CD4-positive, CD25-positive, alpha-beta regulatory T cell (primary cell): ENCODE measurements at regions not wholly inside any gene's neighbourhood (a gene's known extent, or its start where the extent isn't known, plus 50 kb on each side); places are given as distances from the start of the nearest gene placed in this dataset.

Source experiments
- ATAC-seq, 2 donors: fragments of 150-1000 bp; cut with Tn5 transposase; one replicate each; pipeline ENCODE4 v1.10.0; 2021; ENCODE audit warnings: low read depth in 2 of 2, moderate number of reproducible peaks in 2 of 2, moderate library complexity in 1 of 2
- DNase-seq, 3 donors: peaks; one replicate each; pipeline versions ENCODE4 v3.0.0 to v3.0.0-alpha.2; 2012 to 2022; ENCODE audit warnings: mixed read lengths in 1 of 3
- H3K27ac ChIP-seq: one replicate; pipeline ENCODE4 v1.7.0; 2013; ENCODE audit warnings: mild to moderate bottlenecking, low read length; ENCODE audit not compliant: insufficient read depth, poor library complexity, severe bottlenecking
- H3K27me3 ChIP-seq: one replicate; pipeline ENCODE4 v1.7.0; 2013; ENCODE audit warnings: low read length; ENCODE audit not compliant: control insufficient read depth, insufficient read depth
- H3K36me3 ChIP-seq: one replicate; pipeline ENCODE4 v1.7.0; 2013; ENCODE audit warnings: mild to moderate bottlenecking, low read length, moderate library complexity; ENCODE audit not compliant: control insufficient read depth, insufficient read depth
- H3K4me1 ChIP-seq: 2 replicates; pipeline ENCODE4 v1.7.0; 2013; ENCODE audit warnings: mild to moderate bottlenecking, low read length; ENCODE audit not compliant: insufficient read depth, control insufficient read depth, poor library complexity, severe bottlenecking
- H3K4me3 ChIP-seq: one replicate; pipeline ENCODE4 v1.7.0; 2013; ENCODE audit warnings: low read depth, mild to moderate bottlenecking, low read length, moderate library complexity
- H3K9me3 ChIP-seq, 2 experiments: 1 replicate in 1 of 2; 2 replicates in 1 of 2; pipeline ENCODE4 v1.7.0; 2013; ENCODE audit warnings: low read length in 2 of 2, mild to moderate bottlenecking in 1 of 2, moderate library complexity in 1 of 2; ENCODE audit not compliant: control insufficient read depth in 2 of 2
- H3K27ac Mint-ChIP-seq, 3 donors: one replicate each; pipeline ENCODE4 v1.8.0; 2020 to 2022; ENCODE audit warnings: mild to moderate bottlenecking in 3 of 3, mixed read lengths in 3 of 3, moderate library complexity in 2 of 3
- H3K27me3 Mint-ChIP-seq: one replicate; pipeline ENCODE4 v1.8.0; 2022; ENCODE audit warnings: mild to moderate bottlenecking, mixed read lengths
- H3K36me3 Mint-ChIP-seq: one replicate; pipeline ENCODE4 v1.8.0; 2020; ENCODE audit warnings: mixed read lengths
- H3K4me1 Mint-ChIP-seq, 4 donors: one replicate each; pipeline ENCODE4 v1.8.0; 2020 to 2022; ENCODE audit warnings: mixed read lengths in 4 of 4, mild to moderate bottlenecking in 1 of 4
- H3K4me3 Mint-ChIP-seq, 4 donors: one replicate each; pipeline ENCODE4 v1.8.0; 2020 to 2022; ENCODE audit warnings: mild to moderate bottlenecking in 4 of 4, mixed read lengths in 4 of 4, moderate library complexity in 3 of 4
- H3K9me3 Mint-ChIP-seq, 7 donors: one replicate each; pipeline ENCODE4 v1.8.0; 2020 to 2022; ENCODE audit warnings: mixed read lengths in 7 of 7, mild to moderate bottlenecking in 3 of 7, moderate library complexity in 2 of 7

- Histone ChIP-seq H3K9me3 (peaks cover 0 to 3% of the 10 kb centered on the region in 2 experiments), H3K36me3 (no peaks in the 10 kb centered on the region), H3K27ac (no peak overlapping the region), H3K4me3 (no peak overlapping the region), H3K27me3 (no peaks in the 10 kb centered on the region), H3K4me1 (no peaks in the 10 kb centered on the region)
- no peak overlapping the region for H3K4me3 Mint-ChIP-seq
- H3K4me1 Mint-ChIP-seq = no peaks in the 10 kb centered on the region
- no peak overlapping the region for H3K27ac Mint-ChIP-seq
- peaks cover 0 to 7% (median 4%) of the 10 kb centered on the region in 7 donors for H3K9me3 Mint-ChIP-seq
- peaks cover 19% of the 10 kb centered on the region for H3K27me3 Mint-ChIP-seq
- DNase-seq (no peak), ATAC-seq (no peak)
- no peaks in the 10 kb centered on the region for H3K36me3 Mint-ChIP-seq
These were observed 229.1 kb downstream of the S1PR1 start for GRCh38 chr1:101465941-101466340.

- H3K27me3 Mint-ChIP-seq = peaks cover 17% of the 10 kb centered on the region
- no peak overlapping the region for H3K27ac ChIP-seq
- no peaks in the 10 kb centered on the region for H3K36me3 ChIP-seq
- H3K27me3 ChIP-seq = peaks cover 9% of the 10 kb centered on the region
- no peak overlapping the region for H3K4me3 Mint-ChIP-seq
- H3K4me1 ChIP-seq = no peaks in the 10 kb centered on the region
- H3K9me3 ChIP-seq = peaks cover 11 to 15% of the 10 kb centered on the region in 2 experiments
- H3K27ac Mint-ChIP-seq = no peak overlapping the region
- ATAC-seq (no peak), DNase-seq (peak in 1 of 3 donors; percentile 42)
- no peaks in the 10 kb centered on the region for H3K36me3 Mint-ChIP-seq
- H3K4me1 Mint-ChIP-seq = peaks cover 0 to 4% (median 0%) of the 10 kb centered on the region in 4 donors
- peaks cover 4 to 23% (median 11%) of the 10 kb centered on the region in 7 donors for H3K9me3 Mint-ChIP-seq
- no peak overlapping the region for H3K4me3 ChIP-seq
These were observed 237.3 kb downstream of the S1PR1 start for GRCh38 chr1:101474039-101474665.

- H3K27ac Mint-ChIP-seq = no peak overlapping the region
- peaks cover 1 to 15% (median 8%) of the 10 kb centered on the region in 7 donors for H3K9me3 Mint-ChIP-seq
- H3K36me3 Mint-ChIP-seq = no peaks in the 10 kb centered on the region
- Histone ChIP-seq H3K9me3 (peaks cover 11 to 12% of the 10 kb centered on the region in 2 experiments), H3K4me1 (no peaks in the 10 kb centered on the region), H3K27ac (no peak overlapping the region), H3K4me3 (no peak overlapping the region), H3K27me3 (peaks cover 9% of the 10 kb centered on the region), H3K36me3 (no peaks in the 10 kb centered on the region)
- no peak overlapping the region for H3K4me3 Mint-ChIP-seq
- DNase-seq = no peak
- peaks cover 0 to 1% (median 0%) of the 10 kb centered on the region in 4 donors for H3K4me1 Mint-ChIP-seq
- ATAC-seq = no peak
- H3K27me3 Mint-ChIP-seq = peaks cover 27% of the 10 kb centered on the region
These were observed 239.7 kb downstream of the S1PR1 start for GRCh38 chr1:101476541-101476940.

- DNase-seq (no peak), ATAC-seq (no peak)
- H3K4me1 Mint-ChIP-seq = no peaks in the 10 kb centered on the region
- Histone ChIP-seq H3K27me3 (peaks cover 8% of the 10 kb centered on the region), H3K27ac (no peak overlapping the region), H3K9me3 (no peaks in the 10 kb centered on the region), H3K4me3 (no peak overlapping the region), H3K36me3 (no peaks in the 10 kb centered on the region), H3K4me1 (no peaks in the 10 kb centered on the region)
- H3K27ac Mint-ChIP-seq = no peak overlapping the region
- peaks cover 0 to 2% (median 0%) of the 10 kb centered on the region in 7 donors for H3K9me3 Mint-ChIP-seq
- peaks cover 44% of the 10 kb centered on the region for H3K27me3 Mint-ChIP-seq
- no peak overlapping the region for H3K4me3 Mint-ChIP-seq
- H3K36me3 Mint-ChIP-seq = no peaks in the 10 kb centered on the region
These were observed 243.1 kb downstream of the S1PR1 start for GRCh38 chr1:101479945-101480344.

GRCh38 chr1:101482306-101482705, 245.5 kb downstream of the S1PR1 start:
- Histone ChIP-seq H3K4me3 (no peak overlapping the region), H3K36me3 (no peaks in the 10 kb centered on the region), H3K27ac (no peak overlapping the region), H3K9me3 (no peaks in the 10 kb centered on the region), H3K4me1 (no peaks in the 10 kb centered on the region), H3K27me3 (peaks cover 3% of the 10 kb centered on the region)
- Mint-ChIP-seq H3K27ac (no peak overlapping the region), H3K4me3 (no peak overlapping the region), H3K27me3 (peaks cover 42% of the 10 kb centered on the region), H3K9me3 (peaks cover 0 to 3% (median 0%) of the 10 kb centered on the region in 7 donors), H3K36me3 (no peaks in the 10 kb centered on the region), H3K4me1 (no peaks in the 10 kb centered on the region)
- no peak for ATAC-seq
- no peak for DNase-seq

GRCh38 chr1:101483982-101484688, 247.3 kb downstream of the S1PR1 start:
- H3K27me3 Mint-ChIP-seq = peaks cover 39% of the 10 kb centered on the region
- H3K36me3 ChIP-seq = no peaks in the 10 kb centered on the region
- no peaks in the 10 kb centered on the region for H3K27me3 ChIP-seq
- no peaks in the 10 kb centered on the region for H3K4me1 Mint-ChIP-seq
- H3K4me1 ChIP-seq = no peaks in the 10 kb centered on the region
- no peaks in the 10 kb centered on the region for H3K9me3 ChIP-seq
- H3K27ac Mint-ChIP-seq = no peak overlapping the region
- ATAC-seq = no peak
- no peak overlapping the region for H3K4me3 ChIP-seq
- H3K27ac ChIP-seq = no peak overlapping the region
- no peak for DNase-seq
- H3K4me3 Mint-ChIP-seq = no peak overlapping the region
- H3K36me3 Mint-ChIP-seq = no peaks in the 10 kb centered on the region
- peaks cover 0 to 3% (median 0%) of the 10 kb centered on the region in 7 donors for H3K9me3 Mint-ChIP-seq

- ATAC-seq (no peak), DNase-seq (no peak)
- Mint-ChIP-seq H3K36me3 (no peaks in the 10 kb centered on the region), H3K9me3 (peaks cover 0 to 9% (median 3%) of the 10 kb centered on the region in 7 donors), H3K4me3 (no peak overlapping the region), H3K27me3 (peaks cover 38% of the 10 kb centered on the region), H3K27ac (no peak overlapping the region), H3K4me1 (no peaks in the 10 kb centered on the region)
- Histone ChIP-seq H3K4me1 (no peaks in the 10 kb centered on the region), H3K27ac (no peak overlapping the region), H3K9me3 (no peaks in the 10 kb centered on the region), H3K27me3 (no peaks in the 10 kb centered on the region), H3K36me3 (no peaks in the 10 kb centered on the region), H3K4me3 (no peak overlapping the region)
These were observed 248.0 kb downstream of the S1PR1 start for GRCh38 chr1:101484689-101485338.
